ENCODE measurements at regions not wholly inside any gene's neighbourhood (a gene's known extent, or its start where the extent isn't known, plus 50 kb on each side); places are given as distances from the start of the nearest gene placed in this dataset.

- TF ChIP-seq CTCF (IDR thresholded peaks at IDR 0.05; ENCODE audit: control extremely low read depth in 1 of 3, insufficient read depth in 1 of 3, low read depth in 1 of 3, low read length in 3 of 3) (no peak), CEBPB (IDR thresholded peaks at IDR 0.05; ENCODE audit: low read depth, low read length) (no peak)
These were observed 149.3 kb upstream of the B3GAT1 start for GRCh38 chr11:134561331-134561720.
